ENCODE measurements at regions not wholly inside any gene's neighbourhood (a gene's known extent, or its start where the extent isn't known, plus 50 kb on each side); places are given as distances from the start of the nearest gene placed in this dataset.

GRCh38 chr3:95037097-95037496, 974.2 kb downstream of the NSUN3 start:
- DNase-seq (ENCODE audit: extremely low read depth in 1 of 4, low spot score in 3 of 4) (no peak), FAIRE-seq (no peak), ATAC-seq (no peak)
- no peaks in the 10 kb centered on the region for H3K9me1 ChIP-seq (ENCODE audit: control insufficient read depth, insufficient read depth, low read length)
- H3K9me3 ChIP-seq (replicated peaks; ENCODE audit: control insufficient read depth, insufficient read depth, low read depth, low read length) = no peaks in the 10 kb centered on the region
- no peaks in the 10 kb centered on the region for H3K27me3 ChIP-seq (ENCODE audit: control insufficient read depth in 2 of 2, insufficient read depth in 2 of 2, low read length in 2 of 2)
- no peak overlapping the region for H3K27ac ChIP-seq (ENCODE audit: extremely low read depth, low read depth, low read length)
- no peaks in the 10 kb centered on the region for H3K4me1 ChIP-seq (replicated peaks in 1 of 2; ENCODE audit: control insufficient read depth in 2 of 2, insufficient read depth in 2 of 2, low read length in 2 of 2)
- H3K36me3 ChIP-seq (ENCODE audit: control insufficient read depth, insufficient read depth, low read length) = no peaks in the 10 kb centered on the region
- intact Hi-C loops (cut with micrococcal nuclease) = no loop called here
- H3K79me2 ChIP-seq (ENCODE audit: control insufficient read depth, insufficient read depth, low read length) = no peaks in the 10 kb centered on the region
- H3K4me2 ChIP-seq (ENCODE audit: insufficient read depth, low read length) = no peak overlapping the region
- H2AFZ ChIP-seq (ENCODE audit: low read depth, low read length) = no peak overlapping the region
- no peak overlapping the region for H3K9ac ChIP-seq (ENCODE audit: insufficient read depth in 1 of 2, low read depth in 2 of 2, low read length in 2 of 2)
- H3K4me3 ChIP-seq = no peak overlapping the region
- 16% methylated on average over 3 of the region's 5 CpGs for WGBS (ENCODE audit: insufficient coverage, low coverage, missing lambda C conversion rate)
- no peak for TF ChIP-seq KLF1 (tag; IDR thresholded peaks at IDR 0.05)
- TF ChIP-seq ZNF316 (IDR thresholded peaks at IDR 0.05) = no peak
- TF ChIP-seq ZNF639 (CRISPR knock-in tag; conservative IDR thresholded peaks at IDR 0.05 in 1 of 2, IDR thresholded peaks at IDR 0.05 in 1 of 2) = no peak
- TF ChIP-seq SRSF9 (IDR thresholded peaks at IDR 0.05; ENCODE audit: borderline replicate concordance, low read depth, low read length) = no peak
- no peak for TF ChIP-seq CTBP1 (IDR thresholded peaks at IDR 0.05; ENCODE audit: borderline replicate concordance)
- no peak for TF ChIP-seq E4F1 (CRISPR knock-in tag; IDR thresholded peaks at IDR 0.05; ENCODE audit: borderline replicate concordance)
- H4K20me1 ChIP-seq (replicated peaks; ENCODE audit: control insufficient read depth, insufficient read depth, low read length) = no peaks in the 10 kb centered on the region
- CTCF ChIA-PET (ENCODE audit: low intra/inter-chr PET ratio) = no interaction called here
- no TSS peak for BruUV-seq (replicated peaks)
- POLR2A ChIA-PET = no interaction called here
- in situ Hi-C loops (cut with MboI) = no loop called here

Measured in K562 (cell line).